ENCODE measurements at regions not wholly inside any gene's neighbourhood (a gene's known extent, or its start where the extent isn't known, plus 50 kb on each side); places are given as distances from the start of the nearest gene placed in this dataset.
"Not testable (repeated sequence)": the region's sequence is repeated elsewhere in the genome, so short reads cannot be mapped to it uniquely, and the experiment has no call there.

- TF ChIP-seq CTCF (conservative IDR thresholded peaks at IDR 0.05; ENCODE audit: low read length) = no peak
- H3K4me3 ChIP-seq (ENCODE audit: low read length) = no peak overlapping the region
These were observed 232.2 kb upstream of the RBBP8 start for GRCh38 chr18:22700920-22701319.

GRCh38 chr18:22701326-22701725, 231.8 kb upstream of the RBBP8 start:
- TF ChIP-seq CTCF (conservative IDR thresholded peaks at IDR 0.05; ENCODE audit: low read length) = no peak
- no peak for DNase-seq (ENCODE audit: low read depth)
- no peak overlapping the region for H3K4me3 ChIP-seq (ENCODE audit: low read length)

More at GRCh38 chr18:22700920-22701319, 232.2 kb upstream of the RBBP8 start:
- no peak for DNase-seq (ENCODE audit: low read depth)

GRCh38 chr18:22701795-22702194, 231.3 kb upstream of the RBBP8 start:
- DNase-seq (ENCODE audit: low read depth) = no peak
- TF ChIP-seq CTCF (conservative IDR thresholded peaks at IDR 0.05; ENCODE audit: low read length) = no peak
- no peak overlapping the region for H3K4me3 ChIP-seq (ENCODE audit: low read length)

GRCh38 chr18:22702806-22703205, 230.3 kb upstream of the RBBP8 start:
- H3K4me3 ChIP-seq (ENCODE audit: low read length) = no peak overlapping the region
- no peak for TF ChIP-seq CTCF (conservative IDR thresholded peaks at IDR 0.05; ENCODE audit: low read length)
- no peak for DNase-seq (ENCODE audit: low read depth)

- H3K4me3 ChIP-seq (ENCODE audit: low read length) = no peak overlapping the region
- peak; percentile 56 for DNase-seq (ENCODE audit: low read depth)
- TF ChIP-seq CTCF (conservative IDR thresholded peaks at IDR 0.05; ENCODE audit: low read length) = peak; percentile 70
These were observed 229.1 kb upstream of the RBBP8 start for GRCh38 chr18:22703883-22704585.

- no peak for TF ChIP-seq CTCF (conservative IDR thresholded peaks at IDR 0.05; ENCODE audit: low read length)
- no peak for DNase-seq (ENCODE audit: low read depth)
- H3K4me3 ChIP-seq (ENCODE audit: low read length) = no peak overlapping the region
These were observed 228.6 kb upstream of the RBBP8 start for GRCh38 chr18:22704586-22704918.

- peak; percentile 75 for DNase-seq (ENCODE audit: low read depth)
- no peak overlapping the region for H3K4me3 ChIP-seq (ENCODE audit: low read length)
- TF ChIP-seq CTCF (conservative IDR thresholded peaks at IDR 0.05; ENCODE audit: low read length) = no peak
These were observed 227.8 kb upstream of the RBBP8 start for GRCh38 chr18:22705328-22705727.

- DNase-seq (ENCODE audit: low read depth); H3K4me3 ChIP-seq (ENCODE audit: low read length): not testable (repeated sequence)
These were observed 227.1 kb upstream of the RBBP8 start for GRCh38 chr18:22706025-22706424.
